Colonic mucosa (tissue), 4 donors: ENCODE measurements at regions not wholly inside any gene's neighbourhood (a gene's known extent, or its start where the extent isn't known, plus 50 kb on each side); places are given as distances from the start of the nearest gene placed in this dataset.
A peak's percentile ranks its signal among the peaks of the same experiment; 100 is the strongest.
"Not testable (repeated sequence)": the region's sequence is repeated elsewhere in the genome, so short reads cannot be mapped to it uniquely, and the experiment has no call there.

Experiments
- DNase-seq: peaks from one replicate; pipeline ENCODE4 v3.0.0-alpha.2; 2020
- H3K27ac ChIP-seq: fragments of 200-600 bp; one replicate; pipeline ENCODE4 v1.8.0; 2021
- H3K27me3 ChIP-seq: fragments of 200-600 bp; one replicate; pipeline ENCODE4 v1.8.0; 2021
- H3K36me3 ChIP-seq: fragments of 200-600 bp; one replicate; pipeline ENCODE4 v1.8.0; 2021
- H3K4me1 ChIP-seq: fragments of 200-600 bp; one replicate; pipeline ENCODE4 v1.8.0; 2021; ENCODE audit warnings: mild to moderate bottlenecking
- H3K4me3 ChIP-seq: fragments of 200-600 bp; one replicate; pipeline ENCODE4 v1.8.0; 2021
- H3K9ac ChIP-seq, 2 donors: one replicate each; pipeline ENCODE4 v1.7.0; 2013; ENCODE audit warnings: control low read depth in 2 of 2, low read depth in 2 of 2, low read length in 2 of 2
- H3K9me3 ChIP-seq: fragments of 200-600 bp; one replicate; pipeline ENCODE4 v1.8.0; 2021
- intact Hi-C: fragments of 100-400 bp; cut with DNase I; formaldehyde crosslinking; loops from one replicate; pipeline ENCODE4 v1.14.1; 2022
- TF ChIP-seq, protein P1 (sequence below): fragments of 200-600 bp; IDR thresholded peaks from one replicate; pipeline ENCODE4 v1.8.0; 2022; ENCODE audit warnings: antibody characterized with exemption, mild to moderate bottlenecking
- donor health status: healthy.
- donor health status: DM: no; HTN: no; CAD: no.
- donor health status: DM: no; HTN: no; CAD: no.

DNA sequence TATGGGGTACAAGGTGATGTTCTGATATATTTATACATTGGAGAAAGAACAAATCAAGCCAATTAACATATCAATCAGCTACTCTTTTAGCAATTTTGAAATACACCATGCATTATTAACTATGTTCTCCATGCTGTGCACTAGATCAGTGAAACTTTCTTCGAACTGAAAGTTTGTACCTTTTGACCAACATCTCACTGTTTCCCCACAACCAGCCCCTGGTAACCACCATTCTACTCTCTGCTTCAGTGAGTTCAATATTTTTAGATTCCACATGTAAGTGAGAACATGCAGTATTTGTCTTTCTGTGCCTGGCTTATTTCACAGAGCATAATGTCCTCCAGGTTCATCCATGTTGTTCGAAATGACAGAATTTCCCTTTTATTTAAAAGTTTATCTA, 246.1 kb upstream of the VCX start:
- no peaks in the 10 kb centered on the region for H3K4me1 ChIP-seq
- no peaks in the 10 kb centered on the region for H3K27me3 ChIP-seq
- no peak for DNase-seq
- H3K9ac ChIP-seq, result no peak overlapping the region
- H3K36me3 ChIP-seq, result no peaks in the 10 kb centered on the region
- H3K4me3 ChIP-seq, result no peak overlapping the region
- TF ChIP-seq, protein P1, sequence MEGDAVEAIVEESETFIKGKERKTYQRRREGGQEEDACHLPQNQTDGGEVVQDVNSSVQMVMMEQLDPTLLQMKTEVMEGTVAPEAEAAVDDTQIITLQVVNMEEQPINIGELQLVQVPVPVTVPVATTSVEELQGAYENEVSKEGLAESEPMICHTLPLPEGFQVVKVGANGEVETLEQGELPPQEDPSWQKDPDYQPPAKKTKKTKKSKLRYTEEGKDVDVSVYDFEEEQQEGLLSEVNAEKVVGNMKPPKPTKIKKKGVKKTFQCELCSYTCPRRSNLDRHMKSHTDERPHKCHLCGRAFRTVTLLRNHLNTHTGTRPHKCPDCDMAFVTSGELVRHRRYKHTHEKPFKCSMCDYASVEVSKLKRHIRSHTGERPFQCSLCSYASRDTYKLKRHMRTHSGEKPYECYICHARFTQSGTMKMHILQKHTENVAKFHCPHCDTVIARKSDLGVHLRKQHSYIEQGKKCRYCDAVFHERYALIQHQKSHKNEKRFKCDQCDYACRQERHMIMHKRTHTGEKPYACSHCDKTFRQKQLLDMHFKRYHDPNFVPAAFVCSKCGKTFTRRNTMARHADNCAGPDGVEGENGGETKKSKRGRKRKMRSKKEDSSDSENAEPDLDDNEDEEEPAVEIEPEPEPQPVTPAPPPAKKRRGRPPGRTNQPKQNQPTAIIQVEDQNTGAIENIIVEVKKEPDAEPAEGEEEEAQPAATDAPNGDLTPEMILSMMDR, result no peak
- intact Hi-C loops, result no loop called here
- H3K27ac ChIP-seq, result no peak overlapping the region
- no peaks in the 10 kb centered on the region for H3K9me3 ChIP-seq

DNA sequence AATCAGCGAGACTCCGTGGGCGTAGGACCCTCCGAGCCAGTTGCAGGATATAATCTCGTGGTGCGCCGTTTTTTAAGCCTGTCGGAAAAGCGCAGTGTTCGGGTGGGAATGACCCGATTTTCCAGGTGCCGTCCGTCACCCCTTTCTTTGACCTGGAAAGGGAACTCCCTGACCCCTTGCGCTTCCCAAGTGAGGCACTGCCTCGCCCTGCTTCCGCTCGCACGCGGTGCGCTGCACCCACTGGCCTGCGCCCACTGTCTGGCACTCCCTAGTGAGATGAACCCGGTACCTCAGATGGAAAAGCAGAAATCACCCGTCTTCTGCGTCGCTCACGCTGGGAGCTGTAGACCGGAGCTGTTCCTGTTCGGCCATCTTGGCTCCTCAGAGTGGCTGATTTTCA, 249.6 kb upstream of the VCX start:
- H3K4me3 ChIP-seq, DNase-seq, H3K27me3 ChIP-seq, intact Hi-C loops, H3K27ac ChIP-seq, H3K9ac ChIP-seq, H3K9me3 ChIP-seq, H3K4me1 ChIP-seq, H3K36me3 ChIP-seq: not testable (repeated sequence)

DNA sequence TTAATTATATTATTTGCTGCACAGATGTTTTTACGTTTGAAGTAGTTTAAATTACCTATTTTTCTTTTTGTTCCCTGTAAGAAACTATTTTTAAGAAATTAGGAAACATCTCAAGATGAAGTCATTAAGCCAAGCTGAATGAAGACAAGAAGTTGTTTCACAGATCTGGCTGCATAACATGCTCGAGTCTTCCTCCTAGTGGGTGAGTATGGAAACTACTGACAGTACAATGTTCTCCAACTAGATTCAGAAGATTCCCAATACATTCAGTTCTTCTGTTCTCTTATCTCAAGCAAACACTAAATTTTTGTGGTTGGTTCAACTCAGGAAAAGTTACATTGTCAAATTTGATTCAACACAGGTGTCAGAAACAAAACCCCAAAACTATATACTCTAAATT, 256.8 kb upstream of the VCX start:
- intact Hi-C loops, result no loop called here
- DNase-seq, result no peak

DNA sequence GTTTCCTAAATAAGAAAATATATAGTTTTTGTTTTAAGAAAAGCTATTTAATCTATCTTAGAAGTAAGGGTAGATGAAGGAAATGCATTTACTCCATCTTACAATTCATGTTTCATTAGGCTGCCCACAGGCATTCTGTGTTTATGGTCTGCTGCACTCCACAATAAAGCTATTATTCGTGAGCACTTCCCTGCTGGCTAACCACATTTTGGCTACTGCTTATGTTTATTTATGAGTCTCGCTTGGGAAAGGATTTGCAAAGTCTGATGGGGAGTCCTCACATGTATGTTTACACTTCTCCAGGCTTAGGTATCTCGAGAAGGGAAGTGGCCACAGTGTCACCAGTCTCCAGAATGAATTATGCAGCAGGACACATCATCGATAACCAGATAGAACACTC, 260.8 kb upstream of the VCX start:
- Histone ChIP-seq H3K27me3 (no peaks in the 10 kb centered on the region), H3K4me3 (no peak overlapping the region), H3K4me1 (no peaks in the 10 kb centered on the region), H3K9me3 (no peaks in the 10 kb centered on the region), H3K27ac (no peak overlapping the region), H3K9ac (no peak overlapping the region), H3K36me3 (no peaks in the 10 kb centered on the region)
- TF ChIP-seq, protein P1, result no peak
- DNase-seq, result no peak
- intact Hi-C loops, result no loop called here

More for the DNA sequence above, 256.8 kb upstream of the VCX start:
- no peak overlapping the region for H3K9ac ChIP-seq
- H3K36me3 ChIP-seq, result no peaks in the 10 kb centered on the region
- no peaks in the 10 kb centered on the region for H3K4me1 ChIP-seq
- no peak overlapping the region for H3K4me3 ChIP-seq
- no peaks in the 10 kb centered on the region for H3K27me3 ChIP-seq
- H3K9me3 ChIP-seq, result no peaks in the 10 kb centered on the region
- H3K27ac ChIP-seq, result no peak overlapping the region
- TF ChIP-seq, protein P1, result peak; percentile 18

DNA sequence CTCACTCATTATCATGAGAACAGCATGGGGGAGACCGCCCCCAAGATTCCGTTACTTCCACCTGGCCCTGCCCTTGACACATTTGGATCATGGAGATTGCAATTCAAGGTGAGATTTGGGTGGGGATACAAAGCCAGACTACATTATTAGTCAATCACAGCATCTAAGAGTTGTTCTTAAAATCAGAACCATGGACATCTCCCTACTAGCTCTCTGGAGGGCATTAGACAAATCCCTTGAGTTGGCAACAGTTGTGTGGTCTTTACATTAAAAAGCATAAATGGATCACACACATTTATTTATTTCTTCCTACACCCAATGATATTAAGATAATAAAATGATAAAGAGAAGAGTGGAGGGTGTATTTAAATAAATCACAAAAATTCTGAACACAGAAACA, 262.8 kb upstream of the VCX start:
- TF ChIP-seq, protein P1, result no peak
- no peak overlapping the region for H3K27ac ChIP-seq
- H3K27me3 ChIP-seq, result no peaks in the 10 kb centered on the region
- intact Hi-C loops, result no loop called here
- no peaks in the 10 kb centered on the region for H3K4me1 ChIP-seq
- H3K4me3 ChIP-seq, result no peak overlapping the region
- no peaks in the 10 kb centered on the region for H3K36me3 ChIP-seq
- H3K9me3 ChIP-seq, result no peaks in the 10 kb centered on the region
- DNase-seq, result no peak
- no peak overlapping the region for H3K9ac ChIP-seq

DNA sequence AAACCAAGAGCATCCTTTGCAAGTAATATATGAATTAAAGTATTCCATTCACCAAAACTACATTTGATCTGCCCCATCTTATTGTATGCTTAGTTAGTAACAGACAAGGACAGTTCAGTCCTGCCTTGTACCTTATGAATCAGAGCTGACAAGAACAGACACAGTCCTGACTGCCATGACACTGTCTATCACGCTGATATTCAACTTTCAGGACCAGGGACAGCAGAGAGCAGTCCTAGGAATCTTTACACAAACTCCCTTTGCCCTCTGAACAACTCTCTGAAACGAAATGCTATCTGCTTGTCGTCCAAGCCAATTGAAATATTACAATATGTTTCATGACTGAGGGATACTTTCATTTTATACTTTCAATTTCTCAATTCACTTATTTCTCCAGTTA, 268.6 kb upstream of the VCX start:
- Histone ChIP-seq H3K27ac (no peak overlapping the region), H3K36me3 (no peaks in the 10 kb centered on the region), H3K4me3 (no peak overlapping the region), H3K4me1 (no peaks in the 10 kb centered on the region), H3K27me3 (no peaks in the 10 kb centered on the region), H3K9me3 (no peaks in the 10 kb centered on the region), H3K9ac (no peak overlapping the region)
- intact Hi-C loops, result no loop called here
- TF ChIP-seq, protein P1, result no peak
- no peak for DNase-seq
